ENCODE measurements at regions not wholly inside any gene's neighbourhood (a gene's known extent, or its start where the extent isn't known, plus 50 kb on each side); places are given as distances from the start of the nearest gene placed in this dataset.

- DNase-seq (ENCODE audit: low read depth in 2 of 2): no peak
These were observed 661.7 kb downstream of the MCTP2 start for GRCh38 chr15:94893091-94893490.

- DNase-seq (ENCODE audit: low read depth in 2 of 2): no peak
These were observed 662.7 kb downstream of the MCTP2 start for GRCh38 chr15:94894056-94894455.

- DNase-seq (ENCODE audit: low read depth in 2 of 2): no peak
These were observed 678.1 kb downstream of the MCTP2 start for GRCh38 chr15:94909510-94909909.

DNA sequence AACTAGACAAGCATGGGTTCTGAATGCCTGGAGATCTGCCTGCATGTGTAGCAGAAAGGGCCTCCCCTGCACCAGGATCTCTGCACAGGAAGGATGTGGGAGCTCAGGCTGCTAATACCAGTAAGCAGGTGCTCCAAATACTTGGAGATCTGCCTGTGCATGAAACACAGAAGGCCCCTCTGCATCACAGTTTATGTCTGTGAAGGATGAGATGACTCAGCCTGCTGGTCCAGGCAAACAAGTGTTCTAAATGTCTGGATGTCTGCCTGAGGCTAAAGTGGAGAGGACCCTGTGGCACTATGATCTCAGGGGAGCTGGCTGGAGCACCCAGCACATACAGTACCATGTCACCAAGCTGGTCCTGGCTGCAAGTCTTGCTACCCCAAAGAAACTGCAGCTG lies 678.8 kb downstream of the MCTP2 start:
- DNase-seq (ENCODE audit: low read depth in 2 of 2): no peak

DNA sequence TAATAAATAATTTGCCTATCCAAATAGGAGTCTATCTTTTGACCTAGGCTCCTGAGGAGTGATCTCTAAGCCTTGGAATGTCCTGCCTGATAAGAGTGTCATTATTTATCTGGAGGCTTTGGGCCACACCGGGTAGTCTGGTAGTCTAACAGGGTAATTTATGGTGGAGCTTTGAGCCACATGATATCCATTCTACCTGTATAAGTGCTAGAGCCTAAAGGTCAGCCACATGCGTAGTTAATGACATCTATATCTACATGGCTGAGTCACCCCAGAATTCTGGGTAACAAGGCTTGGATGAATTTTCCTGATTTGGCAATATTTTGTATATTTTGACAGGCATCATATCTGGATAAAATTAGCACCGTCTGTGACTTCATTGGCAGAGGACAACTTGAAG lies 681.4 kb downstream of the MCTP2 start:
- DNase-seq (ENCODE audit: low read depth in 2 of 2): no peak

DNA sequence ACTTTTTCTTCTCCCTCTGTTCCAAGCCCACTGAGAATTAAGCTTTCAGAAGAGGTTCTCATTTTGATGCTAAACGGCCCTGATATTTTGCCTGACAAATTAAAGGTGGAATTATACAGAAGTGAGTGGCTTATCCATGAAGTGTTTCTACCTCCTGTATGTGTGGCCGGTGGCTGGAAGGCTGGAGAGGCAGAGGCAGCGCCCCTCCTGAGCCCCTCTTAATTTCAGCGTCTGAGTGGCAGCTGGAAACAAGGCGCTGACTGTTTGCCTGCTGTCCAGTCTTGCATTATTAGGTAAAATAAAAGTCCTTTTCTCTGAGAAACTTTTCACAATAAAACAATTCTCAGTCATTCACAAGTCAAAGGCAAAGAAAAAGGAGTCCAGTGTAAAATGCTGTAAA lies 685.7 kb downstream of the MCTP2 start:
- DNase-seq (ENCODE audit: low read depth in 2 of 2): no peak

DNA sequence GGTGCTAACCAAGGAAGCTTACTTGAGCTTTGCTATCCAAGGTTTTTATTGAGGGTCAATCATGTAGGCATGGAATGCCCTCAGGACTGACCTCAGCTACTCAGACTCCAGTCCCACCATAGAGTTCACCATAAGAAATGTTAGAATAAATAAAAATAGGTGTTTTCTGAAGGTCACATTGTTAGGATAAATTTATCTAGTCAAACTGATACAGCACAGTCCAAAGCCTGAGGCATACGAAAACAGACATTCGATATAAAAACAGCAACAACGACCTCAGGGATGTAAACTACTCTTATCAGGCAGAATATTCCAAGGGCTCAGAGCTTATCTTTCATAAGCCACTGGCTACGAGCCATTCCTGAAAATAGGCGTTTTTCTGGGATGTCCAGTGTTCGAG lies 690.6 kb downstream of the MCTP2 start:
- DNase-seq (ENCODE audit: low read depth in 2 of 2): no peak

DNA sequence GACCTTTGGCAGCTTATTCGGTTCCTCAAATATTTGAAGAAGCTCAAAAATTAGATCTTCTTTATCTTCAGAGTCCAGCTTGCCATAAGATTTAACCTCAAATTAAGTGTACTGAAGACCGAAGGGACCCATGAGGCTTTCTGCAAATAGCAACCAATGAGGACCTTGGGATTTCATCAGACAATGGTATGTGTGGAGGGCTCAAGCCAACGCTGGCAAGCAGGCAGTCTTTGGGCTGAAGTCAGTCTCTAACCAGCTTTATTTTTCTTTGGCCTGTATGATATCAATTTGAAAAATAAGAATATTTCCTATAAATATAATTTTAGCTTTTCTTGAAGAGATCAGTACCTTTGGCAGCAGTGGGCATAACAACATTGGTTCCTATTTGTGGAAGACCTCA lies 692.7 kb downstream of the MCTP2 start:
- DNase-seq (ENCODE audit: low read depth in 2 of 2): no peak

DNA sequence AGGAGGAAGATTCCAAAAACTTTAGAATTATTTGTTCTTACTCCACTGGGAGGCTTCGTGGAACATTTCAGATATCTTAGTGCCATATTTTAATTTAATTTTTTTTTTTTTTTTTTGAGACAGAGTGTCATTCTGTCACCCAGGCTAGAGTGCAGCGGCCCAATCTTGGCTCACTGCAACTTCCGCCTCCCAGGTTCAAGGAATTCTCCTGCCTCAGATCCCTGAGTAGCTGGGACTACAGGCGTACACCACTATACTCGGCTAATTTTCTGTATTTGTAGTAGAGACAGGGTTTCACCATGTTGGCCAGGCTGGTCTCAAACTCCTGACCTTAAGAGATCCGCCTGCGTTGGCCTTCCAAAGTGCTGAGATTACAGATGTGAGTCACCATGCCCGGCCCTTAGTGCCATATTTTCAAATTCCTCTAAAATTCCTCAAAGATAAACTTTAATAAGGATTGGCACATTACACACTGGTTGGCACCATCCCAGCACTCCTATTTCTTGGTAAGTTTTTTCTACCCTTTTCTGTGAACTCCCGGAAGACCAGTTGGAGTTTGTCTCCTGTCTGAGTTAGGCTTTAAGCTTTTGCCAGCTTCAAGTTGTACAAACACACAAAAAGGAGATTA lies 693.7 kb downstream of the MCTP2 start:
- no peak for DNase-seq (ENCODE audit: low read depth in 2 of 2)

DNA sequence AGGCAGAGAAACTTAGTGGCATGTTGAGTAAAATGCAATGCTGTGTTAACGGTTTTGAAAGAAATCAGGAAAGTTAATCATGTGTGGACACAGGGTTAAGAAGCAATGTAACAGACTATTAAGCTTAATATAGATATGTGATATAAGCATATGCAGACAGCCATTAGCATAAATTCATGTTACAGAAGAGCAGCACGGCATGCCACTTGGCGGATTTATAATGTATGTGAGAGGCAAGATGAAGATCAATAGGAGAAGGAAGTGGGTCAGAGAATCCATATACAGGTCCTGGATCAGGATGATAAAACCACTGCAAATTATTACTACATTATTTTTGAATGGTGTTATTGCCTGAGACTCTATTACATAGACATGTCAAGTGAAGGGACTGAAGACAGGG lies 694.3 kb downstream of the MCTP2 start:
- no peak for DNase-seq (ENCODE audit: low read depth in 2 of 2)

- no peak for DNase-seq (ENCODE audit: low read depth in 2 of 2)
These were observed 695.6 kb downstream of the MCTP2 start for GRCh38 chr15:94927003-94927402.

GRCh38 chr15:94929282-94929681 lies 697.9 kb downstream of the MCTP2 start:
- no peak for DNase-seq (ENCODE audit: low read depth in 2 of 2)

- no peak for DNase-seq (ENCODE audit: low read depth in 2 of 2)
These were observed 699.1 kb downstream of the MCTP2 start for GRCh38 chr15:94930441-94930840.

DNA sequence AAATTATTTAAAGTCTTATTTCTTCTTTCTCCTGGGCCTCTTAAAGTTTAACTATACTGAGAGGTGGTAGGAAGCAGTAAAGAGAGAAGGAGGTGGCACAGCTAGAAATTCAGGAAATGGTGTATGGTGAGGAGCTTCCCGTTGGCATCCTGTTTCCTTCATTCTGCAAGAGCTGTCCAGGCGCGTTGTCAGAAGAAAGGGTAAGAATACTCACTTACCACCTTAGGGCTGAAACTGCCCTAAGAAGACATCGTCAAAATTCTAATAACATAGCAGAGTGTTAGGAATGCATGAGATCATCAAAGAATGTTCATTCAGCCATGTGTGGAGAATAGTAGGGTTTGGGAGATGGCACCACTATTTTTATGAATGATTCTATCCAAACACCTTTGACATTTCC lies 699.6 kb downstream of the MCTP2 start:
- no peak for DNase-seq (ENCODE audit: low read depth in 2 of 2)

DNA sequence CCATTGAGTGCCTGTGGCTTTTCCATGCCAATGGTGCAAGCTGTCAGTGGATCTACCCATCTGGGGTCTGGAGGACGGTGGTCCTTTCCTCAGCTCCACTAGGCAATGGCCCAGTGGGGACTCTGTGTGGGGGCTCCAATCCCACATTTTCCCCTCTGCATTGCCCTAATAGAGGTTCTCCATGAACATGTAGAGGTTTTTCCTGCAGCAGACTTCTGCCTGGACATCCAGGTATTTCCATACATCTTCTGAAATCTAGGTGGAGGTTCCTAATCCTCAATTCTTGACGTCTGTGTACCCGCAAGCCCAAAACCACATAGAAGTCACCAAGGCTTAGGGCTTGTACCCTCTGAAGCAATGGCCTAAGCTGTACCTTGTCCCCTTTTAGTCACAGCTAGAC lies 703.1 kb downstream of the MCTP2 start:
- no peak for DNase-seq (ENCODE audit: low read depth in 2 of 2)

DNA sequence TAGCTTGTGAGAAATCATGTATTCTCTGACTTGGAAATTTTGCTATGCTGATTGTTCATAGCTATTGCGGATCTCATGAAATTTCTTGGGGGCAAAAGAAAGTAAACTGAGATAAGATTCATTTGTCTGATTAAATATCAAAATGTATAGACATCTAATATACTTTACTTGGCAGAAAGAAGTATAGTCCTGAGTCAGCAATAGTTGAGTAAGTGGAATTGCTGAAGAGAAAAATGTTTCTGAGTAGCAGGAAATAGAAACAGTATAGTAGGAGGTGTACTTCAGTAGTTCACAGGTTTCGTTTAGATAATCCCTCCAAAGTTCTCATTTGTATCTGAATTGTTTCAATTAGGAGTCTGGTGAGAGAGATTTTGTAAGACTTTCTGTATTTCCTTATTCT lies 705.9 kb downstream of the MCTP2 start:
- no peak for DNase-seq (ENCODE audit: low read depth in 2 of 2)

DNA sequence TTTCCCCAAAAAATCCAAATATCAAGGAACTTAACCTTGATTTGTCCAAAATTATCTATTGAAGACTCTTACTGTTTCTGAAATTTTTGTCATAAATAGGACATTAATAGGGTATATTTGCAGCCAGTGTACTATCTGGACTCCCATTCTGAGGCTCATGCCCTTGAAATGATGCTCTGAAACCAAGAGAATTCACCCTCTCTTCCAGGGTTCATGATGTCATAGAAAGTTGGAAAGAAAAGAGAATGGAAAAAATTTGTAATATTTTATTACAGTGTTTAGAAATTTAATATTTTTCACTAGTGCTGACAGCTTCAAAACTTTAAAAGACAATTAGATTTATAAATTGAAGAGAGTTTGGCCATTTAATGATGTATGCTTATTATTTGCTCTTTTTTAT lies 712.5 kb downstream of the MCTP2 start:
- no peak for DNase-seq (ENCODE audit: low read depth in 2 of 2)

- no peak for DNase-seq (ENCODE audit: low read depth in 2 of 2)
These were observed 720.2 kb downstream of the MCTP2 start for GRCh38 chr15:94951538-94951937.

- no peak for DNase-seq (ENCODE audit: low read depth in 2 of 2)
These were observed 732.6 kb downstream of the MCTP2 start for GRCh38 chr15:94963953-94964352.

DNA sequence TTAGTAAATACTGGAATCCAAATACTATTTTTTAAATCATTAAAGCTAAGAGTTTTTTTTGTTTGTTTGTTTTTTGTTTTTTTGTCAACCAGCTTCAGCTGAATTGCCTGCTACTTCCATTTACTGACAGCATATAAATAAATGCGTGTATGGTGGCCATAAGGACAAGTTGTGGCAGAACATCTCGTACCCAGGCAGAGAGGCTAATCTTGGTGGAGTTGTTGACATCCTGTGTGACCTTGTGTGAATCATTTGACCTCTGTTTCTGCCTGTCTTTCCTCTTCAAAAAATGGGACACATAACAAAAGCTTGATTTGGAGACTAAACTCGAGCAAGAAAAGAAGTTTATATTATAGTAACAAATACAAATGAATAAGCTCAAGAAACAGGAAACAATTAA lies 734.2 kb downstream of the MCTP2 start:
- no peak for DNase-seq (ENCODE audit: low read depth in 2 of 2)

DNA sequence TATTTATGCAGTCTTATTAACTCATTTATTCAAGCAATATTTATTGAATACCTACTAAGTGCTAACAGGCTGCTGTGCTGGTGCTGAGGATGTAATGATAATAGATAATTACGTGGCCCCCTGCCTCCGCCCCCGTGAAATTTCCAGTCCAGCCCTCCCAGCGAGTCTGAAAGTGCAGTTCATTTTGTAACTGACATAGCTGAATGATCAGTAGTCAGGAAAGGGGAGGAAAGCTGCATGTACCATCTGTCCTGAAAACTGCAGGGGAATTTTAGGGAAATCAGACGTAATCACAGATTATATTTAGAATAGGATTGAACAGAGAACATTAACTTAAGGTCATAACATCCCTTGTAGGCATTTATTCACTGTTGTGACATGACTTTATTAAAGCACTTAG lies 736.8 kb downstream of the MCTP2 start:
- DNase-seq (ENCODE audit: low read depth in 2 of 2): no peak

- no peak for DNase-seq (ENCODE audit: low read depth in 2 of 2)
These were observed 738.7 kb downstream of the MCTP2 start for GRCh38 chr15:94970096-94970495.

DNA sequence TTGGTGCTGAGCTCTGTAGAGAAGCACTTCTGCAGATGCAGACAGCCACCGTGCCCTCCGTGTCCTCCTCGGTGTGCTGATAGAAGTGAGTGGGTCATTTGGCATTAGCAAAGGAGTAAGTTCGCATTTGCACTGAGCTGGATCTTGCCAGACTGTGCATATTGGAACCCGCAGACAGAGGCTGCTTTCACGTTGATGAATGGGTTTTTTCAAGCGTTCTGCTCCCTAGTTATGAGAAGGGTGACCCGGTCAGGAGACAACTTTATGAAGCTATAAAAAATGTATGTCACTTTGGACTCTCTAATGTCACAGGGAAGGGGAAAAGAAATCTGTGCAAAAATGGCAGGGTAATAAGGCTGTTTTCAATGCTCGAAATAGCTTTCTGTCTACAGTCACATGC lies 739.4 kb downstream of the MCTP2 start:
- DNase-seq (ENCODE audit: low read depth in 2 of 2): no peak

GRCh38 chr15:94972314-94972713 lies 741.0 kb downstream of the MCTP2 start:
- DNase-seq (ENCODE audit: low read depth in 2 of 2): no peak

- no peak for DNase-seq (ENCODE audit: low read depth in 2 of 2)
These were observed 755.7 kb downstream of the MCTP2 start for GRCh38 chr15:94987085-94987484.
